AG04449 (cell line): ENCODE measurements at regions not wholly inside any gene's neighbourhood (a gene's known extent, or its start where the extent isn't known, plus 50 kb on each side); places are given as distances from the start of the nearest gene placed in this dataset.

Source experiments
- CTCF ChIA-PET: fragments of 350-600 bp; formaldehyde crosslinking; extraction: SDS; loops from one replicate; lab custom pipeline; 2021; ENCODE audit warnings: antibody characterized with exemption; lab: Yijun Ruan, JAX
- POLR2A ChIA-PET: fragments of 400-600, 350-600 bp; formaldehyde crosslinking; extraction: SDS; loops from one replicate; lab custom pipeline; 2020; ENCODE audit warnings: antibody characterized with exemption, inconsistent platforms; lab: Yijun Ruan, JAX
- DNase-seq: peaks from one replicate; pipeline ENCODE4 v3.0.0-alpha.2; 2010; ENCODE audit warnings: low read depth, low spot score
- H3K4me3 ChIP-seq: 2 replicates; pipeline ENCODE4 v1.5.1; 2011; ENCODE audit warnings: low read depth, mild to moderate bottlenecking, control low read depth, low read length
- TF ChIP-seq, protein P1 (sequence below): IDR thresholded peaks from one replicate; pipeline ENCODE4 v1.5.1; 2011; ENCODE audit warnings: mild to moderate bottlenecking, moderate library complexity, low read length, control low read depth, inconsistent platforms; ENCODE audit not compliant: insufficient read depth; ENCODE audit errors: missing control alignments

GRCh38 chr22:48313175-48313830 lies 1514.4 kb downstream of the BRD1 start:
- no peak for DNase-seq
- ChIA-PET POLR2A (no interaction called here), CTCF (no interaction called here)
- TF ChIP-seq, protein P1, sequence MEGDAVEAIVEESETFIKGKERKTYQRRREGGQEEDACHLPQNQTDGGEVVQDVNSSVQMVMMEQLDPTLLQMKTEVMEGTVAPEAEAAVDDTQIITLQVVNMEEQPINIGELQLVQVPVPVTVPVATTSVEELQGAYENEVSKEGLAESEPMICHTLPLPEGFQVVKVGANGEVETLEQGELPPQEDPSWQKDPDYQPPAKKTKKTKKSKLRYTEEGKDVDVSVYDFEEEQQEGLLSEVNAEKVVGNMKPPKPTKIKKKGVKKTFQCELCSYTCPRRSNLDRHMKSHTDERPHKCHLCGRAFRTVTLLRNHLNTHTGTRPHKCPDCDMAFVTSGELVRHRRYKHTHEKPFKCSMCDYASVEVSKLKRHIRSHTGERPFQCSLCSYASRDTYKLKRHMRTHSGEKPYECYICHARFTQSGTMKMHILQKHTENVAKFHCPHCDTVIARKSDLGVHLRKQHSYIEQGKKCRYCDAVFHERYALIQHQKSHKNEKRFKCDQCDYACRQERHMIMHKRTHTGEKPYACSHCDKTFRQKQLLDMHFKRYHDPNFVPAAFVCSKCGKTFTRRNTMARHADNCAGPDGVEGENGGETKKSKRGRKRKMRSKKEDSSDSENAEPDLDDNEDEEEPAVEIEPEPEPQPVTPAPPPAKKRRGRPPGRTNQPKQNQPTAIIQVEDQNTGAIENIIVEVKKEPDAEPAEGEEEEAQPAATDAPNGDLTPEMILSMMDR: no peak
- H3K4me3 ChIP-seq: no peak overlapping the region

DNA sequence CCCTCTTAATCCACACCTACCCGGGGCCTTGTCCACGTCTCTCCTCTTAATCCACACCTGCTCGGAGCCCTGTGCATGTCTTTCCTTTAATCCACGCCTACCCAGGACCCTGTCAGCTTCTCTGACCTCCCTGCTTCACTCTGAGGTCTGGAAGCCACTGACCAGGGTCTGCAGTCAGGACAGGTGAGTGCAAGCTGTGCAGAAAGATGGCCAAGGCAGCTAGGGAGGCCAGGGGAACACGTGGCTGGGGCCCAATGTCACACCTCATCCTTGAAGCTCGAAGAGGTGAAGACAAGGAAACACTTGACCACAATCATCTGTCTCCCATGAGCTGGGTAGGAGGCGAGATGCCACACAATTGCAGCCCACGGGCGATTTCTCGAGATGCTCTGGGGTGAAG lies 1516.9 kb downstream of the BRD1 start:
- TF ChIP-seq, protein P1: no peak
- DNase-seq: no peak
- ChIA-PET CTCF (no interaction called here), POLR2A (no interaction called here)
- H3K4me3 ChIP-seq: no peak overlapping the region

DNA sequence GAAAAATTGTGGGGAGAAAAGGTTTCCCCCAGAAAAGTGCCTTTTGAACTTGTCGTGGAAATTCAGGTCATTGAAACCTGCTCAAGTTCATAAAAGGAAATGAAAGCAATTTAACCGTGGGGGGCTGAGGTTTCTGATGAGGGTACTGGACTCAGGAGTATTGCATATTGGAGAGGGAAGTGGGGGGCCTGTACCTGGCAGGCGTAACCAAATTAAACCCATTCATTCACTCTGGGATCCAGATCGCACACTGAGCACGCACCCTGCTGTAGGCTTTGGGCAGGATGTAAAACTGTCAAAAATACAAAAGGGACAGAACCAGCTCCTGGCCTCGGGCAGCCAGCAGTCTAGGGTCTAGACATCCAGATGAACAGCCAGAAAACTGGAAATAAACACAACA lies 1517.4 kb downstream of the BRD1 start:
- TF ChIP-seq, protein P1: no peak
- DNase-seq: no peak
- POLR2A ChIA-PET: no interaction called here
- CTCF ChIA-PET: no interaction called here
- H3K4me3 ChIP-seq: no peak overlapping the region

GRCh38 chr22:48309836-48310235 lies 1517.8 kb downstream of the BRD1 start:
- CTCF ChIA-PET: interaction anchor here (1.0 kb wide), 1 partner anchor 181 kb away, joined by 3 read pairs; no protein-coding TSS in a partner anchor

DNA sequence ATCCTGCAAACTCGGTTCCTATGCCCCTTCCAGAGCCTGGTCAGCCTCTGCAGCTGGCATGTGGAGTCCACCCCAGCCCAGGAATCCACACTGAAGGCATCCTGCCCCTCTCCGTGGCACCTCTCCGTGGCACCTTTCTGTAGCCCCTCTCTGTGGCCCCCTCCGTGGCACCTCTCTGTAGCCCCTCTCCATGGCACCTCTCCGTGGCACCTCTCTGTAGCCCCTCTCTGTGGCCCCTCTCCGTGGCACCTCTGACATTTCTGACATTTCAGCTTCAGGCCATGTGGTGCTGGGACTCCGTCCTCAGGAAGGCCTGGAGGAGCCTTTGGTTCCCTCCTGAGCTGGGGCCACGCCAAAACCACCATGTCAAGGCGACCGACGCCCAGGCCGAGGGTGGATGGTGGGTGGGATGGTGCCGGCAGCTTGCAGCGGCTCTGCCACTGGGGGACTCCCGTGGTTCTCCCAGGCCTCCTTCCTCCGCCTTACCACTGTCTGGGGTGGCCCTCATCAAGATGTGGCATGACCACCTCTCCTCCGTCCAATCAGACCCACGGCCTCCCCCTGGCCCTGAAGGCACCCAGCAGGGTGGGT lies 1518.5 kb downstream of the BRD1 start:
- H3K4me3 ChIP-seq: no peak overlapping the region
- no peak for DNase-seq
- POLR2A ChIA-PET: no interaction called here
- TF ChIP-seq, protein P1: no peak
- CTCF ChIA-PET: interaction anchor here (1.0 kb wide), 1 partner anchor 182 kb away, joined by 3 read pairs; no protein-coding TSS in a partner anchor

More at GRCh38 chr22:48309836-48310235, 1517.8 kb downstream of the BRD1 start:
- POLR2A ChIA-PET: no interaction called here
- no peak overlapping the region for H3K4me3 ChIP-seq
- no peak for DNase-seq
- TF ChIP-seq, protein P1: no peak

- ChIA-PET CTCF (no interaction called here), POLR2A (no interaction called here)
- no peak for DNase-seq
- H3K4me3 ChIP-seq: no peak overlapping the region
- TF ChIP-seq, protein P1: no peak
Measured at GRCh38 chr22:48307931-48308330, 1519.7 kb downstream of the BRD1 start.
